Panc1 (cell line): ENCODE measurements at regions not wholly inside any gene's neighbourhood (a gene's known extent, or its start where the extent isn't known, plus 50 kb on each side); places are given as distances from the start of the nearest gene placed in this dataset.

Source experiments
- CTCF ChIP-seq: fragments of 450-650 bp; IDR thresholded peaks from 2 replicates; pipeline ENCODE4 v1.5.1; 2017; ENCODE audit warnings: mild to moderate bottlenecking
- POLR2AphosphoS5 ChIP-seq: IDR thresholded peaks from 2 replicates; pipeline ENCODE4 v1.6.1; 2012; ENCODE audit warnings: mild to moderate bottlenecking, low read depth, low read length, moderate library complexity
- REST ChIP-seq, 2 experiments: IDR thresholded peaks; 2 replicates each; pipeline ENCODE4 v1.6.1; 2011 to 2012; ENCODE audit warnings: low read depth in 2 of 2, control low read depth in 1 of 2, low read length in 1 of 2, mild to moderate bottlenecking in 1 of 2, moderate library complexity in 1 of 2; ENCODE audit not compliant: insufficient read depth in 1 of 2
- SIN3A ChIP-seq: IDR thresholded peaks from 2 replicates; pipeline ENCODE4 v1.6.1; 2012; ENCODE audit warnings: low read depth, mild to moderate bottlenecking, low read length, moderate library complexity, borderline replicate concordance; ENCODE audit not compliant: insufficient read depth
- TCF7L2 ChIP-seq: IDR thresholded peaks from 2 replicates; pipeline ENCODE4 v1.6.1; 2011; ENCODE audit warnings: mild to moderate bottlenecking, low read depth, low read length, inconsistent platforms

- TF ChIP-seq CTCF (no peak), POLR2AphosphoS5 (no peak), SIN3A (no peak), REST (IDR thresholded peaks at IDR 0.05; ENCODE audit: insufficient read depth in 1 of 2, low read depth in 2 of 2, low read length in 1 of 2) (no peak), TCF7L2 (no peak)
Observed at GRCh38 chr13:39959497-39960144, 304.2 kb downstream of the COG6 start.
